Esophagus muscularis mucosa (tissue), 4 donors: ENCODE measurements at regions not wholly inside any gene's neighbourhood (a gene's known extent, or its start where the extent isn't known, plus 50 kb on each side); places are given as distances from the start of the nearest gene placed in this dataset.

Experiments
- DNase-seq: peaks from one replicate; pipeline ENCODE4 v3.0.0-alpha.2; 2017; ENCODE audit errors: extremely low spot score
- H3K27ac ChIP-seq, 4 donors: fragments of 200-600 bp; sonication (generic); replicated peaks in 1 of 4; 1 replicate in 3 of 4; 2 replicates in 1 of 4; pipeline ENCODE4 v1.5.1; 2016 to 2019; ENCODE audit warnings: mild to moderate bottlenecking in 1 of 4
- H3K27me3 ChIP-seq, 4 donors: fragments of 200-600 bp; sonication (generic); one replicate each; pipeline versions ENCODE4 v1.5.1 to v1.6.0; 2016 to 2019
- H3K36me3 ChIP-seq, 4 donors: fragments of 200-600 bp; sonication (generic); one replicate each; pipeline ENCODE4 v1.5.1; 2016 to 2019
- H3K4me1 ChIP-seq, 4 donors: fragments of 200-600 bp; sonication (generic); one replicate each; pipeline ENCODE4 v1.5.1; 2016 to 2019
- H3K4me3 ChIP-seq, 4 donors: fragments of 200-600 bp; sonication (generic); 1 replicate in 2 of 4; 2 replicates in 2 of 4; pipeline ENCODE4 v1.5.1; 2016 to 2019; ENCODE audit warnings: mild to moderate bottlenecking in 4 of 4, moderate library complexity in 1 of 4
- H3K9me3 ChIP-seq, 4 donors: fragments of 200-600 bp; sonication (generic); 1 replicate in 3 of 4; 2 replicates in 1 of 4; pipeline ENCODE4 v1.5.1; 2016 to 2019
- EP300 ChIP-seq: sonication (generic); formaldehyde crosslinking; IDR thresholded peaks from one replicate; pipeline ENCODE4 v1.6.1; 2017; ENCODE audit warnings: antibody characterized with exemption
- POLR2A ChIP-seq: fragments of 450-650 bp; IDR thresholded peaks from one replicate; pipeline ENCODE4 v1.6.1; 2017; ENCODE audit warnings: antibody characterized with exemption, moderate library complexity, mild to moderate bottlenecking, low read depth
- POLR2AphosphoS5 ChIP-seq, 2 donors: sonication (generic); formaldehyde crosslinking; IDR thresholded peaks; one replicate each; pipeline ENCODE4 v1.6.1; 2017; ENCODE audit warnings: antibody characterized with exemption in 2 of 2
- WGBS: methylation state at CpG from one replicate; pipeline ENCODE4 v1.1.5; 2018; 5-methylcytosine and 5-hydroxymethylcytosine counted together
- intact Hi-C: fragments of 100-400 bp; cut with DNase I; formaldehyde crosslinking; loops from one replicate; pipeline ENCODE4 v1.15.1; 2023
- TF ChIP-seq, protein P1 (sequence below), 3 experiments: fragments of 200-600 bp in 2 of 3; fragments of 450-650 bp in 1 of 3; sonication (generic) in 2 of 3; IDR thresholded peaks; one replicate each; pipeline ENCODE4 v1.5.1; 2017 to 2019; ENCODE audit warnings: antibody characterized with exemption in 3 of 3, mild to moderate bottlenecking in 2 of 3, moderate library complexity in 1 of 3

GRCh38 chr11:92409956-92410355 is 185.3 kb downstream of the FAT3 start:
- no peak overlapping the region for H3K4me3 ChIP-seq
- H3K4me1 ChIP-seq = peaks cover 0 to 11% (median 4%) of the 10 kb centered on the region in 4 donors
- H3K9me3 ChIP-seq = no peaks in the 10 kb centered on the region
- no peaks in the 10 kb centered on the region for H3K27me3 ChIP-seq
- TF ChIP-seq, protein P1, sequence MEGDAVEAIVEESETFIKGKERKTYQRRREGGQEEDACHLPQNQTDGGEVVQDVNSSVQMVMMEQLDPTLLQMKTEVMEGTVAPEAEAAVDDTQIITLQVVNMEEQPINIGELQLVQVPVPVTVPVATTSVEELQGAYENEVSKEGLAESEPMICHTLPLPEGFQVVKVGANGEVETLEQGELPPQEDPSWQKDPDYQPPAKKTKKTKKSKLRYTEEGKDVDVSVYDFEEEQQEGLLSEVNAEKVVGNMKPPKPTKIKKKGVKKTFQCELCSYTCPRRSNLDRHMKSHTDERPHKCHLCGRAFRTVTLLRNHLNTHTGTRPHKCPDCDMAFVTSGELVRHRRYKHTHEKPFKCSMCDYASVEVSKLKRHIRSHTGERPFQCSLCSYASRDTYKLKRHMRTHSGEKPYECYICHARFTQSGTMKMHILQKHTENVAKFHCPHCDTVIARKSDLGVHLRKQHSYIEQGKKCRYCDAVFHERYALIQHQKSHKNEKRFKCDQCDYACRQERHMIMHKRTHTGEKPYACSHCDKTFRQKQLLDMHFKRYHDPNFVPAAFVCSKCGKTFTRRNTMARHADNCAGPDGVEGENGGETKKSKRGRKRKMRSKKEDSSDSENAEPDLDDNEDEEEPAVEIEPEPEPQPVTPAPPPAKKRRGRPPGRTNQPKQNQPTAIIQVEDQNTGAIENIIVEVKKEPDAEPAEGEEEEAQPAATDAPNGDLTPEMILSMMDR (IDR thresholded peaks at IDR 0.05) = no peak
- no peak for TF ChIP-seq EP300
- TF ChIP-seq POLR2A = no peak
- no peak for TF ChIP-seq POLR2AphosphoS5 (IDR thresholded peaks at IDR 0.05)
- 97% methylated on average over 3 of the region's 3 CpGs for WGBS
- intact Hi-C loops = no loop called here
- H3K27ac ChIP-seq = no peak overlapping the region
- no peak for DNase-seq
- H3K36me3 ChIP-seq = no peaks in the 10 kb centered on the region

- Histone ChIP-seq H3K27me3 (no peaks in the 10 kb centered on the region), H3K9me3 (no peaks in the 10 kb centered on the region), H3K36me3 (no peaks in the 10 kb centered on the region), H3K4me1 (peaks cover 0 to 16% (median 7%) of the 10 kb centered on the region in 4 donors), H3K4me3 (no peak overlapping the region), H3K27ac (no peak overlapping the region)
- TF ChIP-seq EP300 (no peak), POLR2A (no peak), POLR2AphosphoS5 (IDR thresholded peaks at IDR 0.05) (no peak)
- TF ChIP-seq, protein P1 (IDR thresholded peaks at IDR 0.05) = no peak
- no peak for DNase-seq
- intact Hi-C loops = no loop called here
- 100% methylated on average over 1 of the region's 1 CpG for WGBS
Measured at GRCh38 chr11:92410526-92410925, 185.9 kb downstream of the FAT3 start.

DNA sequence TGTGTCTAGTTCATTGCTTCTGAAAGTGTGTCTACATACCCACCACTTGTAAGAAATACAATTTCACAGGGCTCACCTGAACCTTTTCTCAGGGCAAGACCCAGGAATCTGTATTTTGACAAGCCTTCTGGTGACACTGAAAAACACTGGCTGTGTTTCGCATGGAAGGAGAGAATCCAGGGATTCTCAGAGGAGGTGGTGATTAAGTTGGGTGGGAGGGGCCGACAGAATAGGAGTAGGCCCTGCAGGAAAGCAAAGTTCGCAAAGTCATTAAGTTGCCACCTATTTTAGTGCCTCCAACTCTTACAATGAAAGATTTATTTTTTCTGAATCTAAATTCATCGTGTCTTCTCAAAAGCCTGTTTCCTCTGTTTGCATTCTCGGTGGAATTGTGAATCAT is 186.8 kb downstream of the FAT3 start:
- 86% methylated on average over 5 of the region's 5 CpGs for WGBS
- no peaks in the 10 kb centered on the region for H3K27me3 ChIP-seq
- H3K9me3 ChIP-seq = no peaks in the 10 kb centered on the region
- H3K4me1 ChIP-seq = peaks cover 0 to 17% (median 7%) of the 10 kb centered on the region in 4 donors
- H3K4me3 ChIP-seq = no peak overlapping the region
- TF ChIP-seq POLR2A = no peak
- no peak for TF ChIP-seq POLR2AphosphoS5 (IDR thresholded peaks at IDR 0.05)
- no peak for TF ChIP-seq EP300
- TF ChIP-seq, protein P1 (IDR thresholded peaks at IDR 0.05) = no peak
- H3K27ac ChIP-seq = no peak overlapping the region
- H3K36me3 ChIP-seq = no peaks in the 10 kb centered on the region
- intact Hi-C loops = no loop called here
- no peak for DNase-seq

GRCh38 chr11:92413757-92414513 is 189.3 kb downstream of the FAT3 start:
- H3K36me3 ChIP-seq = no peaks in the 10 kb centered on the region
- no peaks in the 10 kb centered on the region for H3K27me3 ChIP-seq
- H3K9me3 ChIP-seq = no peaks in the 10 kb centered on the region
- WGBS = 90% methylated on average over 7 of the region's 7 CpGs
- H3K4me3 ChIP-seq = no peak overlapping the region
- TF ChIP-seq POLR2A (no peak), EP300 (no peak), POLR2AphosphoS5 (IDR thresholded peaks at IDR 0.05) (no peak)
- TF ChIP-seq, protein P1 (IDR thresholded peaks at IDR 0.05) = no peak
- no peak for DNase-seq
- intact Hi-C loops = no loop called here
- H3K4me1 ChIP-seq = peaks cover 0 to 17% (median 9%) of the 10 kb centered on the region in 4 donors
- peak overlapping the region in 1 of 4 donors; percentile 62 for H3K27ac ChIP-seq
